ENCODE measurements at regions not wholly inside any gene's neighbourhood (a gene's known extent, or its start where the extent isn't known, plus 50 kb on each side); places are given as distances from the start of the nearest gene placed in this dataset.

DNA sequence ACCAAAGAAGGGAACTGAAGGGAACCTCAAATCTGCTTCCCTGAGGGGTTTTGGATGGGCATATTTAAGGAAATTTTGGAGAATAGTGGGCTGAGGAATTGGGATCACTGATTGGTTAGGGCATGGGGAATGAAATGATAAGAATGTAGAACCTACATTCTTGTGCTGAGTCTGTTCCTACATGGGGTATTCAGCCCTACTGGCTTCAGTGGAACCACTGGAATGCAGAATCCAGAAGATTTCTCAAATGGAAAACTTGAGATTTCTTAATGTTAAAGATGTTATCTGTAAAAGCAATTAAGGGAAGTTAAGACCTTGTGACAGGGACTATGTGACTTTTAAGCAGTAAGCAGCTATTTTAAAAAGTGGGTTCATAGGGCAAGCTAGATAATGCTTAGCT lies 1062.4 kb downstream of the AGBL1 start:
- Histone ChIP-seq H4K20me1 (ENCODE audit: low read depth) (no peaks in the 10 kb centered on the region), H3F3A (ENCODE audit: low read depth) (no peaks in the 10 kb centered on the region), H3K79me2 (ENCODE audit: low read depth) (no peaks in the 10 kb centered on the region), H3K4me1 (no peaks in the 10 kb centered on the region), H3K27me3 (no peaks in the 10 kb centered on the region), H2AFZ (replicated peaks) (no peak overlapping the region), H3K4me3 (no peak overlapping the region), H3K36me3 (no peaks in the 10 kb centered on the region), H3K27ac (no peak overlapping the region), H3K9ac (no peak overlapping the region), H3K9me3 (ENCODE audit: low read depth) (no peaks in the 10 kb centered on the region), H3K4me2 (no peak overlapping the region)
- Mint-ChIP-seq H3K4me3 (no peak overlapping the region), H3K9me3 (peaks cover 4% of the 10 kb centered on the region), H3K27ac (no peak overlapping the region), H3K36me3 (no peaks in the 10 kb centered on the region), H3K27me3 (ENCODE audit: insufficient read depth, low read depth) (no peaks in the 10 kb centered on the region), H3K4me1 (no peaks in the 10 kb centered on the region)
- no peak for TF ChIP-seq EZH2phosphoT487 (IDR thresholded peaks at IDR 0.05)
- no peak for TF ChIP-seq EZH2 (IDR thresholded peaks at IDR 0.05)
- TF ChIP-seq CTCF (IDR thresholded peaks at IDR 0.05): no peak
- DNase-seq (ENCODE audit: low spot score): no peak

DNA sequence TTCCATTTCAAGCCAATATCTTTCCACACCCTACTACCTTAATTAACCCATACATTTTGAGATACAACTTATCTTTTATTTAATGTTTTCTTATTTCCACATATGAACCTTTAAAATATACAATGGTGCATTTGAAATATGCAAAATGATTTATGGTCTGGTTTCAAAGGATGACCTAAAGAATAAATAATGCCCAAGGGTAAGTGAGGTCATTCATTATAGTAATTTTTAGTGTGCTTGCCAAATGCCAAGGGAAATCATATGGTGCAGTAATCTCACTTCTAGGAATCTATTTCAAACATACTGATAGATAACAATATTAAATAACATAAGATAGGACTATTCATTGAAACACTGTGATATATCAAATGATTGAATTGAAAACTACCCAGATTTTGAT lies 1055.4 kb downstream of the AGBL1 start:
- no peaks in the 10 kb centered on the region for H3K27me3 Mint-ChIP-seq (ENCODE audit: insufficient read depth, low read depth)
- no peaks in the 10 kb centered on the region for H3K36me3 Mint-ChIP-seq
- Histone ChIP-seq H4K20me1 (ENCODE audit: low read depth) (no peaks in the 10 kb centered on the region), H3K4me1 (peaks cover 11% of the 10 kb centered on the region), H3K9ac (no peak overlapping the region), H3K27ac (no peak overlapping the region), H3K27me3 (no peaks in the 10 kb centered on the region), H3K9me3 (ENCODE audit: low read depth) (no peaks in the 10 kb centered on the region), H2AFZ (replicated peaks) (no peak overlapping the region), H3K4me2 (no peak overlapping the region), H3K36me3 (no peaks in the 10 kb centered on the region), H3K79me2 (ENCODE audit: low read depth) (no peaks in the 10 kb centered on the region), H3K4me3 (no peak overlapping the region), H3F3A (ENCODE audit: low read depth) (no peaks in the 10 kb centered on the region)
- no peaks in the 10 kb centered on the region for H3K4me1 Mint-ChIP-seq
- no peak overlapping the region for H3K27ac Mint-ChIP-seq
- no peaks in the 10 kb centered on the region for H3K9me3 Mint-ChIP-seq
- H3K4me3 Mint-ChIP-seq: no peak overlapping the region
- no peak for DNase-seq (ENCODE audit: low spot score)
- no peak for TF ChIP-seq CTCF (IDR thresholded peaks at IDR 0.05)
- TF ChIP-seq EZH2 (IDR thresholded peaks at IDR 0.05): no peak
- TF ChIP-seq EZH2phosphoT487 (IDR thresholded peaks at IDR 0.05): no peak

DNA sequence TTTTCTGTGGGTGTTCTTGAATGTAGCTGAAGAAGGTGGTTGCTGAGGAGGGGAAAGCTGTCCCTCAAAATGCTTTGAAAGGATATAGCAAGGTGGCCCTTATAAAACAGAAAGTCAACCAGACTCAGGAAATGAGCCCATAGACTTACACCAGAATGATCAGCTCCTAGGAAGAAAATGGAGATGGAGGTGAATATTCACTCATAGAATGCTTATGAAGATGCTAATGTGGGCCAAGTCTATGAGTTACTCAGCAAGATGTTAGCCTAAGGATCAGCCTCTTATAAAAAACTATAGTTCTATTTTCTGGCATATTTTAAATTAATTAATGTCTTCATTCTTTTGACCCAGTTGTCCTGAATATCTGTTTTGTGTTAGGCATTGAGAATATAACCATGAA lies 1054.0 kb downstream of the AGBL1 start:
- H3K9me3 Mint-ChIP-seq: no peaks in the 10 kb centered on the region
- no peaks in the 10 kb centered on the region for H3K36me3 Mint-ChIP-seq
- Histone ChIP-seq H3K79me2 (ENCODE audit: low read depth) (no peaks in the 10 kb centered on the region), H4K20me1 (ENCODE audit: low read depth) (no peaks in the 10 kb centered on the region), H3K9me3 (ENCODE audit: low read depth) (no peaks in the 10 kb centered on the region), H3K9ac (no peak overlapping the region), H2AFZ (replicated peaks) (no peak overlapping the region), H3K27ac (no peak overlapping the region), H3K27me3 (no peaks in the 10 kb centered on the region), H3K36me3 (no peaks in the 10 kb centered on the region), H3F3A (ENCODE audit: low read depth) (no peaks in the 10 kb centered on the region), H3K4me3 (no peak overlapping the region), H3K4me1 (peaks cover 11% of the 10 kb centered on the region), H3K4me2 (no peak overlapping the region)
- no peaks in the 10 kb centered on the region for H3K4me1 Mint-ChIP-seq
- DNase-seq (ENCODE audit: low spot score): no peak
- H3K4me3 Mint-ChIP-seq: no peak overlapping the region
- no peak overlapping the region for H3K27ac Mint-ChIP-seq
- TF ChIP-seq CTCF (IDR thresholded peaks at IDR 0.05) (no peak), EZH2phosphoT487 (IDR thresholded peaks at IDR 0.05) (no peak), EZH2 (IDR thresholded peaks at IDR 0.05) (no peak)
- H3K27me3 Mint-ChIP-seq (ENCODE audit: insufficient read depth, low read depth): no peaks in the 10 kb centered on the region

DNA sequence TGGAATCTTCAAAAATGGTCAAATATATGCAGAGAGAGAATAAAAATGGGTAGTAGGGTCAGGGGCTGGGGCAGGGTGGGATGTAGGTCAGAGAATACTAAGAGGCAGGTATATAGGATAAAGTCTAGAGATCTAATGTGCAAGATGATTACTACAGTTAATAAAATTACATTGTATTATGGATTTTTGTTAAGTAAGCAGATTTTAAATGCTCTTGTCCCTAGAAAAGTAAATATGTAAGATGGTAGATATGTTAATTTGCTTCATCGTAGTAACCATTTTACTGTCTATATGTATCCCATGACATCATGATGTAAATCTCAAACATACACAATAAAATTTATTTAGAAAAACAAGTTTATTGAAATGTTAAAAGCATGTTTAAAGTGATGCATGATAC lies 1051.4 kb downstream of the AGBL1 start:
- Mint-ChIP-seq H3K4me3 (no peak overlapping the region), H3K4me1 (no peaks in the 10 kb centered on the region)
- H3K4me2 ChIP-seq: no peak overlapping the region

More for the DNA sequence above, 1051.4 kb downstream of the AGBL1 start:
- no peak overlapping the region for H3K27ac Mint-ChIP-seq
- Histone ChIP-seq H3K4me3 (no peak overlapping the region), H2AFZ (replicated peaks) (no peak overlapping the region), H3K4me1 (peaks cover 7% of the 10 kb centered on the region), H4K20me1 (ENCODE audit: low read depth) (no peaks in the 10 kb centered on the region), H3K79me2 (ENCODE audit: low read depth) (no peaks in the 10 kb centered on the region), H3K36me3 (no peaks in the 10 kb centered on the region), H3K27ac (no peak overlapping the region), H3K27me3 (no peaks in the 10 kb centered on the region), H3K9ac (no peak overlapping the region), H3F3A (ENCODE audit: low read depth) (no peaks in the 10 kb centered on the region), H3K9me3 (ENCODE audit: low read depth) (no peaks in the 10 kb centered on the region)
- no peak for DNase-seq (ENCODE audit: low spot score)
- TF ChIP-seq CTCF (IDR thresholded peaks at IDR 0.05) (no peak), EZH2 (IDR thresholded peaks at IDR 0.05) (no peak), EZH2phosphoT487 (IDR thresholded peaks at IDR 0.05) (no peak)
- H3K9me3 Mint-ChIP-seq: no peaks in the 10 kb centered on the region
- H3K36me3 Mint-ChIP-seq: no peaks in the 10 kb centered on the region
- H3K27me3 Mint-ChIP-seq (ENCODE audit: insufficient read depth, low read depth): no peaks in the 10 kb centered on the region

All from neural progenitor cell (in vitro differentiated cells).